Stomach (tissue), 4 donors: ENCODE measurements at regions not wholly inside any gene's neighbourhood (a gene's known extent, or its start where the extent isn't known, plus 50 kb on each side); places are given as distances from the start of the nearest gene placed in this dataset.

Source experiments
- CTCF ChIP-seq, 7 experiments: fragments of 450-650 bp in 4 of 7; fragments of 200-600 bp in 3 of 7; sonication (generic) in 3 of 7; IDR thresholded peaks; one replicate each; pipeline ENCODE4 v1.5.1; 2016 to 2019; ENCODE audit warnings: antibody characterized with exemption in 7 of 7, control low read depth in 2 of 7, mild to moderate bottlenecking in 1 of 7
- EP300 ChIP-seq: sonication (generic); formaldehyde crosslinking; IDR thresholded peaks from one replicate; pipeline ENCODE4 v1.6.1; 2017; ENCODE audit warnings: antibody characterized with exemption
- POLR2A ChIP-seq, 4 donors: fragments of 450-650 bp; IDR thresholded peaks; one replicate each; pipeline ENCODE4 v1.6.1; 2016; ENCODE audit warnings: antibody characterized with exemption in 4 of 4, control low read depth in 2 of 4, mild to moderate bottlenecking in 1 of 4, moderate library complexity in 1 of 4
- POLR2AphosphoS5 ChIP-seq, 3 donors: sonication (generic); formaldehyde crosslinking; IDR thresholded peaks; one replicate each; pipeline ENCODE4 v1.6.1; 2016; ENCODE audit warnings: antibody characterized with exemption in 3 of 3

GRCh38 chr3:106943071-106943470 is 434.2 kb upstream of the CCDC54 start:
- TF ChIP-seq CTCF (IDR thresholded peaks at IDR 0.05), result no peak
- no peak for TF ChIP-seq POLR2AphosphoS5 (IDR thresholded peaks at IDR 0.05)
- TF ChIP-seq POLR2A (IDR thresholded peaks at IDR 0.05), result no peak
- no peak for TF ChIP-seq EP300
